ENCODE measurements at regions not wholly inside any gene's neighbourhood (a gene's known extent, or its start where the extent isn't known, plus 50 kb on each side); places are given as distances from the start of the nearest gene placed in this dataset.

DNA sequence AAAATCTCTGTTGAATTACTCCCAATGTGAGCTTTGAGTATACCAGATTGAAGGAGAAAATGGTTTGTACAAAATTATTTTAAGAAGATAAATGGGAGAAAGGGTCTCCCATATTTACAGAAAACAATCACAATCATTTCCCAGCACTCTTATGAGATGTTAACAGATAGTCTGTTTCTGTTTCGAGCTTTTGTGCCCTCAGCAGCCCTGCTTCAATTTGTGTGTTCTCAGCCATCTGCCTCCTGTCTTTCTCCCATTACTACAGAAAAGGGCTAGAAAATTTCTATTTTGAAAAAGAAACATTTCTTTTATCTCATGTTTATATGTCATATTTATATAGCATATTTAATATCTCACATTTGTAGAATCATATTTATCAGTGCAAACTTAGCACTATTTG, 498.4 kb downstream of the TTLL7 start:
- TF ChIP-seq, protein P1, sequence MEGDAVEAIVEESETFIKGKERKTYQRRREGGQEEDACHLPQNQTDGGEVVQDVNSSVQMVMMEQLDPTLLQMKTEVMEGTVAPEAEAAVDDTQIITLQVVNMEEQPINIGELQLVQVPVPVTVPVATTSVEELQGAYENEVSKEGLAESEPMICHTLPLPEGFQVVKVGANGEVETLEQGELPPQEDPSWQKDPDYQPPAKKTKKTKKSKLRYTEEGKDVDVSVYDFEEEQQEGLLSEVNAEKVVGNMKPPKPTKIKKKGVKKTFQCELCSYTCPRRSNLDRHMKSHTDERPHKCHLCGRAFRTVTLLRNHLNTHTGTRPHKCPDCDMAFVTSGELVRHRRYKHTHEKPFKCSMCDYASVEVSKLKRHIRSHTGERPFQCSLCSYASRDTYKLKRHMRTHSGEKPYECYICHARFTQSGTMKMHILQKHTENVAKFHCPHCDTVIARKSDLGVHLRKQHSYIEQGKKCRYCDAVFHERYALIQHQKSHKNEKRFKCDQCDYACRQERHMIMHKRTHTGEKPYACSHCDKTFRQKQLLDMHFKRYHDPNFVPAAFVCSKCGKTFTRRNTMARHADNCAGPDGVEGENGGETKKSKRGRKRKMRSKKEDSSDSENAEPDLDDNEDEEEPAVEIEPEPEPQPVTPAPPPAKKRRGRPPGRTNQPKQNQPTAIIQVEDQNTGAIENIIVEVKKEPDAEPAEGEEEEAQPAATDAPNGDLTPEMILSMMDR (conservative IDR thresholded peaks at IDR 0.05) = no peak
- H3K27ac Mint-ChIP-seq (ENCODE audit: unreplicated experiment) = no peak overlapping the region

DNA sequence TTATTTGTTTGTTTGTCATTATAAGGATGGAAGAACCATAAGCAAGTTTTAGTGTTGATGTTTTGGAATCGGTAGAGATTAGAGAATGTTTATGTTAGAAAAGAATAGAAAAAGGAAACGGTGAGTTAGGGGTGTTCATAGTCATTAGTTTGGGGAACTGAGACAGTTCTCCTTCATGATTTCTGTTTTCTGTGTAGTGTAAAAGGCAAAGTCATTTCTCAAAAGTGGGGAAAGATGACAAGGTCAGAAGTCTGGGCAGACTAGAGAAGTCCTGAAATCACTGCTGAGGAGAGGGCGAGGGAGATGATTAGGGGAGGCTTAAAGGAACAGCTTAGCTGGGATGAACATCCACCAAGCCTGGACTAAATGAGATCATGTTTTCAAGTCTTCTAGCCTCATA, 498.9 kb downstream of the TTLL7 start:
- Mint-ChIP-seq H3K27me3 (ENCODE audit: low read depth) (no peaks in the 10 kb centered on the region), H3K27ac (ENCODE audit: unreplicated experiment) (no peak overlapping the region), H3K36me3 (ENCODE audit: low read depth) (no peaks in the 10 kb centered on the region), H3K4me1 (no peaks in the 10 kb centered on the region), H3K9me3 (peaks cover 2% of the 10 kb centered on the region), H3K4me3 (no peak overlapping the region)
- DNase-seq (ENCODE audit: low read depth, low spot score) = no peak
- TF ChIP-seq, protein P1 (conservative IDR thresholded peaks at IDR 0.05) = no peak

More for the DNA sequence above, 498.4 kb downstream of the TTLL7 start:
- Mint-ChIP-seq H3K36me3 (ENCODE audit: low read depth) (no peaks in the 10 kb centered on the region), H3K4me1 (no peaks in the 10 kb centered on the region), H3K4me3 (no peak overlapping the region), H3K27me3 (ENCODE audit: low read depth) (no peaks in the 10 kb centered on the region), H3K9me3 (peaks cover 2% of the 10 kb centered on the region)
- DNase-seq (ENCODE audit: low read depth, low spot score) = no peak

DNA sequence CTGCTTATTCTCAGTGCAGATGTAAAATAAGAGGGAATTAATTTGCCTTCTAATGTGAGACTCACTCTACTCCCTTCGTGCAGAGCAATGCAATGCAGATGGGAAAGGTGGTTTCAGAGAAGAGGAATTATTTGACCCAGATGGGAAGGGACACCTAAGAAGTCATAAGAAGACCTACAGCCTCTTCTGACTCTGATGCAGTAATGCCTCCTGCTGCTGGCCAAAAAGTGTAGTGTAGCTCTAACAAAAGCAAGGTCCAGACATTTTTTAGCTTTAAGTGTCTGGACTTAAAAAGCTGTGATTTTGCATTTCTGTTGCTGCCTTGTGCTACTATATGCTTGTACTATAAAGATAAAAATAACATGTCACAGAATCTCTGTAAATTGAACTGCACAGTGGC, 501.4 kb downstream of the TTLL7 start:
- no peak for DNase-seq (ENCODE audit: low read depth, low spot score)
- H3K36me3 Mint-ChIP-seq (ENCODE audit: low read depth) = no peaks in the 10 kb centered on the region

DNA sequence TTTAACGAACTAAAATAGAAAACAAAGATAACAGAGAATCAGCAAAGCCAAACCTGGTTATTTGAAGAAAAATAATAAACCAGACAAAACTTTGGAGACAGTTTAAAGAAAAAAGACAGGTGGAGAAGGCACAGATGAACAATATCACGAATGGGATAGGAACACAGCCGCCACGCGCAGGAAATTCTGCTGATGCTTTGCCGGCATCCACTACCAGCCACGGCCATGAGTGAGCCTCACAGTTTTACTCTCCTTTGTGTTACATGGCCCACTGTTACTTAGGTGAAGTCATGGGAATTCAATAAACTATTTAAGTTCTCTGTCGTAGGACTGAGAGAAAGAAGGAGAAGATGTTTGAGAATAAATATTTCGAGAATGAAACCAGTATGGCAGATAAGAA, 503.4 kb downstream of the TTLL7 start:
- DNase-seq (ENCODE audit: low read depth, low spot score) = no peak
- no peak overlapping the region for H3K4me3 Mint-ChIP-seq
- no peaks in the 10 kb centered on the region for H3K4me1 Mint-ChIP-seq
- H3K27me3 Mint-ChIP-seq (ENCODE audit: low read depth) = no peaks in the 10 kb centered on the region
- no peaks in the 10 kb centered on the region for H3K9me3 Mint-ChIP-seq
- H3K36me3 Mint-ChIP-seq (ENCODE audit: low read depth) = no peaks in the 10 kb centered on the region
- H3K27ac Mint-ChIP-seq (ENCODE audit: unreplicated experiment) = no peak overlapping the region
- TF ChIP-seq, protein P1 (conservative IDR thresholded peaks at IDR 0.05) = no peak

More for the DNA sequence above, 501.4 kb downstream of the TTLL7 start:
- Mint-ChIP-seq H3K27ac (ENCODE audit: unreplicated experiment) (no peak overlapping the region), H3K4me3 (no peak overlapping the region), H3K9me3 (no peaks in the 10 kb centered on the region), H3K27me3 (ENCODE audit: low read depth) (no peaks in the 10 kb centered on the region), H3K4me1 (no peaks in the 10 kb centered on the region)
- TF ChIP-seq, protein P1 (conservative IDR thresholded peaks at IDR 0.05) = peak; percentile 45

DNA sequence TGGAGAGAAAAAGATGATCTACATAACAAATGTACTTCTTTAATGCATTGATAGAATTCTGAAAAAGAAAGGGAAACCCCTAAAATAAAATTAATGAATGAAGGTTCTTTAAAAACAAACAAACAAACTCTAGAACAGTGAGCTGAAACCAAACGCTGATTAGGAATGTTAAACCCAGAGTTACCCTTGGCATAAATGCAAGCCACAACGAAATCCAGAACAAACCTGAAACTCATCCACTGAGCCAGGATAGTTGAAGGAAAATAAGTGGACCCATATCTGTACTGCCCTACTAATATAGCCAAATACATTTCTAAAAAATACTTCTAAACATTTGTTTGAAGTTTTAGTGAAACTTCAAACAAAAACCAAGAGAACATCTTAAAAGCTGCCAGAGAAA, 505.3 kb downstream of the TTLL7 start:
- Mint-ChIP-seq H3K4me1 (no peaks in the 10 kb centered on the region), H3K36me3 (ENCODE audit: low read depth) (no peaks in the 10 kb centered on the region), H3K9me3 (no peaks in the 10 kb centered on the region), H3K27me3 (ENCODE audit: low read depth) (no peaks in the 10 kb centered on the region), H3K27ac (ENCODE audit: unreplicated experiment) (no peak overlapping the region), H3K4me3 (no peak overlapping the region)
- no peak for DNase-seq (ENCODE audit: low read depth, low spot score)
- TF ChIP-seq, protein P1 (conservative IDR thresholded peaks at IDR 0.05) = no peak

DNA sequence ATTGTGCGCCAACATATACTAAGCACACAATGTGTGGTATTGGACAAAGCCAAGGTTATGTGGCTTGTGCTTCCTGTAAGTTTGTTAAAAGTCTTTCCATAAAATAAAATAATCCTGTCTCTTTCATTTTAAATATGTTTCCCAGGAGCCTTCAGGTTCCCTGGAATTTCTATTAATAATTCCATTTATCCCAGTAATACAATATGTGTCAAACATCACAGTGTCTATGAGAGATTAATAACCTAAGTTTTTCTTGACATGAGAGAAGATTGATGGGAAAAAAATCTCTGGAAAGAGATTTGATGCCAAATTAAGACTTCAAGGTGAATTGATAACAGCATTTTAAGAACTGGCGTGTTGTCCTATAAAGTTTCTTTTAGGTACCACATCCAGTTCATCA, 507.0 kb downstream of the TTLL7 start:
- Mint-ChIP-seq H3K36me3 (ENCODE audit: low read depth) (no peaks in the 10 kb centered on the region), H3K9me3 (no peaks in the 10 kb centered on the region), H3K27me3 (ENCODE audit: low read depth) (no peaks in the 10 kb centered on the region), H3K27ac (ENCODE audit: unreplicated experiment) (no peak overlapping the region), H3K4me3 (no peak overlapping the region), H3K4me1 (no peaks in the 10 kb centered on the region)
- DNase-seq (ENCODE audit: low read depth, low spot score) = no peak
- TF ChIP-seq, protein P1 (conservative IDR thresholded peaks at IDR 0.05) = no peak
